DMS 273 (cell line): ENCODE measurements at regions not wholly inside any gene's neighbourhood (a gene's known extent, or its start where the extent isn't known, plus 50 kb on each side); places are given as distances from the start of the nearest gene placed in this dataset.
A peak's percentile ranks its signal among the peaks of the same experiment; 100 is the strongest.
"Not testable (repeated sequence)": the region's sequence is repeated elsewhere in the genome, so short reads cannot be mapped to it uniquely, and the experiment has no call there.

Experiments
- DNase-seq: peaks from one replicate; lab custom pipeline; 2025; ENCODE audit not compliant: unreplicated experiment; lab: John Stamatoyannopoulos, UW

- no peak for DNase-seq
These were observed 58.3 kb downstream of the C11orf87 start for GRCh38 chr11:109480251-109480650.

- no peak for DNase-seq
These were observed 64.1 kb downstream of the C11orf87 start for GRCh38 chr11:109486129-109486528.

- DNase-seq, result no peak
These were observed 69.1 kb downstream of the C11orf87 start for GRCh38 chr11:109490953-109491635.

GRCh38 chr11:109506115-109506514 is 84.1 kb downstream of the C11orf87 start:
- DNase-seq, result no peak

GRCh38 chr11:109507331-109507730 is 85.3 kb downstream of the C11orf87 start:
- DNase-seq, result peak; percentile 83

GRCh38 chr11:109507836-109508561 is 86.0 kb downstream of the C11orf87 start:
- peak; percentile 49 for DNase-seq

- DNase-seq, result no peak
These were observed 87.0 kb downstream of the C11orf87 start for GRCh38 chr11:109508943-109509342.

GRCh38 chr11:109510316-109510715 is 88.3 kb downstream of the C11orf87 start:
- DNase-seq, result no peak

GRCh38 chr11:109511598-109511997 is 89.6 kb downstream of the C11orf87 start:
- no peak for DNase-seq

GRCh38 chr11:109512249-109512648 is 90.3 kb downstream of the C11orf87 start:
- DNase-seq, result no peak

GRCh38 chr11:109512680-109513079 is 90.7 kb downstream of the C11orf87 start:
- no peak for DNase-seq

- no peak for DNase-seq
These were observed 92.5 kb downstream of the C11orf87 start for GRCh38 chr11:109514313-109515018.

- no peak for DNase-seq
These were observed 97.3 kb downstream of the C11orf87 start for GRCh38 chr11:109519253-109519652.

GRCh38 chr11:109521571-109522086 is 99.6 kb downstream of the C11orf87 start:
- no peak for DNase-seq

GRCh38 chr11:109522116-109522755 is 100.2 kb downstream of the C11orf87 start:
- no peak for DNase-seq

GRCh38 chr11:109525636-109526035 is 103.6 kb downstream of the C11orf87 start:
- not testable (repeated sequence) for DNase-seq

- DNase-seq, result no peak
These were observed 104.1 kb downstream of the C11orf87 start for GRCh38 chr11:109526061-109526460.

GRCh38 chr11:109526931-109527330 is 104.9 kb downstream of the C11orf87 start:
- no peak for DNase-seq

GRCh38 chr11:109527496-109527895 is 105.5 kb downstream of the C11orf87 start:
- no peak for DNase-seq

GRCh38 chr11:109547356-109548027 is 125.5 kb downstream of the C11orf87 start:
- no peak for DNase-seq

GRCh38 chr11:109552376-109552775 is 130.4 kb downstream of the C11orf87 start:
- no peak for DNase-seq
